ENCODE measurements at regions not wholly inside any gene's neighbourhood (a gene's known extent, or its start where the extent isn't known, plus 50 kb on each side); places are given as distances from the start of the nearest gene placed in this dataset.

DNA sequence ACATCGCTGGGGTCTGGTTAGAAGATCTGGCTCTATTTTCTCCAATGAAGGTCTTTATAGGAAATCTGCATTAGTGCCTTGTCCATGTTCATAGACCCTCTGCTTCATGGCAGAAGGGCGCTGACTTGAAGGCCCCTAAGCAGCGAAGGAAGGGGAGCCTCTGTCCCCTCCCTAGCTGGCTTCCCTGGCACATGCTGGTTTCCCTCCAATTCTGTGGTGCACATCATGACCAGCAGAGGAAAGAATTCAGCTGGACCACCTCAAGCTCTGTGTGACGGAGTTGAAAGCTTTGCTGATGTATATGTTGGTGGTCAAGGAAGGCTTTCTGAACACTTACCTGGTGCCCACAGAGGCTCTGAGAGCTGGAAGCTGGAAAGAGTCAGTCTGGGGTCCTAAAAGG is 129.7 kb upstream of the MYLIP start:
- no peak for DNase-seq (ENCODE audit: low read depth)
- no peak overlapping the region for H3K4me3 ChIP-seq (ENCODE audit: low read depth, low read length)
- TF ChIP-seq, protein P1, sequence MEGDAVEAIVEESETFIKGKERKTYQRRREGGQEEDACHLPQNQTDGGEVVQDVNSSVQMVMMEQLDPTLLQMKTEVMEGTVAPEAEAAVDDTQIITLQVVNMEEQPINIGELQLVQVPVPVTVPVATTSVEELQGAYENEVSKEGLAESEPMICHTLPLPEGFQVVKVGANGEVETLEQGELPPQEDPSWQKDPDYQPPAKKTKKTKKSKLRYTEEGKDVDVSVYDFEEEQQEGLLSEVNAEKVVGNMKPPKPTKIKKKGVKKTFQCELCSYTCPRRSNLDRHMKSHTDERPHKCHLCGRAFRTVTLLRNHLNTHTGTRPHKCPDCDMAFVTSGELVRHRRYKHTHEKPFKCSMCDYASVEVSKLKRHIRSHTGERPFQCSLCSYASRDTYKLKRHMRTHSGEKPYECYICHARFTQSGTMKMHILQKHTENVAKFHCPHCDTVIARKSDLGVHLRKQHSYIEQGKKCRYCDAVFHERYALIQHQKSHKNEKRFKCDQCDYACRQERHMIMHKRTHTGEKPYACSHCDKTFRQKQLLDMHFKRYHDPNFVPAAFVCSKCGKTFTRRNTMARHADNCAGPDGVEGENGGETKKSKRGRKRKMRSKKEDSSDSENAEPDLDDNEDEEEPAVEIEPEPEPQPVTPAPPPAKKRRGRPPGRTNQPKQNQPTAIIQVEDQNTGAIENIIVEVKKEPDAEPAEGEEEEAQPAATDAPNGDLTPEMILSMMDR (IDR thresholded peaks at IDR 0.05; ENCODE audit: control insufficient read depth, extremely low read depth, insufficient read depth): no peak

DNA sequence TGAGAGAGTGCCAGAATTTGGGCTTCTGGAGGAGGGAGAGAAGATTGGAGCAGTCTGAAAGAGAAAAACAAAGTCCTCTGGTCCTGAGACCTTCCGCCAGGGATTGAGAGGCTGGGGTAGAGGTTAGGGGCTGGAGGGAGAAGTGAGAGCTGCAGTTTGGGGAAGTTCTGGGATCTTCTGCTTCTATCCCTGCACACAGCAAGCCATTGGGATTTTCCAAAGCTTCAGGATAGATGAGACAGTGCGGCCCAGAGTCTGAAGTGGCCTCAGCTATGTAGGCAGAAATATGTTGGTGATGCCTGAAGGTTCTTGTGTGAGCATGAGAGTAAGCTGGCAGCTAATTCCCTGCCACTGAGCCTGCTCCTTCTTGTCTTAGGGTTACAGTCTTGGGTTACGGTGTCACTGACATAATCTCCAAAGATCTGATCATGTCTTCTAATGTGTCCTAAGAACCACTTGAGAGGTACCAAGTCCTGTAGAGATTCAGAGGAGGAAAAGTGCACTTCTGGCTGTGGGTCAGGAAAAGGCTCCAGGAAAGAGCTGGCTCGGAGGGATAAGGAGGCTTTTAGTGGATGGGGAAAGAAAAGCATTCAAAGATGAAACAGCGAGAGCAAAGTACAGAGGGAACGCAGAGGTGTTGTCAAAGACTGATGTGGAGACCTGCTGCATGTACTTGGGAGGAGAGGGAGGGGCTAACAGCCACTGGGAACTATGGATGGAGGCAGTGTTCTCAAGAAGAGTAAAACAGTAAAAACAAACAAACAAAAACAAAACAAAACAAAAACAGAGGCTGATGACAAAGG is 131.1 kb upstream of the MYLIP start:
- TF ChIP-seq, protein P1 (IDR thresholded peaks at IDR 0.05; ENCODE audit: control insufficient read depth, extremely low read depth, insufficient read depth): no peak

DNA sequence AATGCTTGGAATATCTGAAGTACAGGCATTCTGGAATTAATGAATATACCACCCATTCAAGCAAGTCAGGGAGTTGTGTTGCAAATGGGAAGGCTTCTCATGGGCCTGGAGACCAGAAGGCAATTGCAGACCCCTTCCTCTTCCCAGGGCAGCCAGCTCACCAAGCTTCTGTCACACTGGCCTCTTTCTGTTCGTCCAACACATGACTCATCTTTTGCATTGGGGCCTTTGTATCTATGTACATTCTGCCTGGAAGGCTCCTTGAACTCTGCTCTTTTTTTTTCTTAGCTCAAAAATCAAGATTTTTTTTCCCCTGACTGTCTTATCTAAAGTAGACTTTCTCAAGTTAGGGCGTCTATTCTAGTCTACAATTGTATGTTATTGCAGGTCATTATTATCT is 132.9 kb upstream of the MYLIP start:
- H3K4me3 ChIP-seq (ENCODE audit: low read depth, low read length): no peak overlapping the region
- no peak for DNase-seq (ENCODE audit: low read depth)
- TF ChIP-seq, protein P1 (IDR thresholded peaks at IDR 0.05; ENCODE audit: control insufficient read depth, extremely low read depth, insufficient read depth): no peak

More for the DNA sequence above, 131.1 kb upstream of the MYLIP start:
- no peak overlapping the region for H3K4me3 ChIP-seq (ENCODE audit: low read depth, low read length)
- DNase-seq (ENCODE audit: low read depth): no peak

DNA sequence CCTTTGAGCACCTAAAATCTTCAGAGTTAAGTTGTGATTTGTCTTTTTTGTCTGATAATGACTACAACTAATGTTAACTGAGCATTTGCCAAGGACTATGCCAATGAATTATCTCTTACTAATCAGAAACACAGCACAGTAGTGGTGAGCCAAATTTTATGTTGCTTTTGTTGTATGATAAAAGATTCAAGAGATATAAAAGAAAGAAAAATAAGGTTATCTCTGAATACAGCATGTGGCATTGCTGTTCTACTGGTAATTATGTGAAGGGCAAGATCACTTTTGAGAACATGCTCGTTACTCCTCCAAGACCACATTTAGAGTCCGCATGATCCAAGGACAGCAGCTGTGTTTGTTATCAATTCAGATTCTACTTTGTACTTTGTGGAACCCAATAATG is 133.4 kb upstream of the MYLIP start:
- TF ChIP-seq, protein P1 (IDR thresholded peaks at IDR 0.05; ENCODE audit: control insufficient read depth, extremely low read depth, insufficient read depth): no peak
- no peak for DNase-seq (ENCODE audit: low read depth)
- no peak overlapping the region for H3K4me3 ChIP-seq (ENCODE audit: low read depth, low read length)

DNA sequence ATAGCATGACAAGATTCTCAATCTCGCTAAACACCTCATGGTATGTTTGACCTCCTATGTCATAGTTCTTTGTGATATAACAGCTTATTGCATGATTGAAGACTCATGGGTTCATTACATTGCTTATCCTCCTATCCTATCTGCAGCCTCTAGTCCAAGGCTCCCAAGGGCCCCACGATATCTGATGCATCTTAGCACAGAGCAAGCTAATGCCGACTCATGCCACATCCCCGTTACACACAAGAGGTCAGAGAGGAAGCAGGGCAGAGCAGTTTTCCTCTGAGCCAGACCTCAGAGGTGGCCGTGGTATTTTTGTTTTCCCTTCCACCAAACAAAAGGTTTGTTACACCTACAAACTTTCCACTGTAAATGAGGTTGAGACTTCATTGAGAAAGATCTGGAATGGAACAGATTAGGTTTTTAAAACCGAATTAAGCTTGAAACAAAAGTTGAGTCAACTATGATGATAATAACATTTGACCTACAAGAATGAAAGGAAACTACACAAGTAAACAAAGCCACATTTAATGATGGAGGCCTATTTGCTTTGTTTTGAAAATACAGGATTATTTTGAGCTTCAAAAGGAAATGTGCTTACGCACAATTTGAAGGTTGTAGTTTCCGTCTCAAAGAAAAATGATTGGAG is 133.9 kb upstream of the MYLIP start:
- no peak for DNase-seq (ENCODE audit: low read depth)
- H3K4me3 ChIP-seq (ENCODE audit: low read depth, low read length): no peak overlapping the region
- TF ChIP-seq, protein P1 (IDR thresholded peaks at IDR 0.05; ENCODE audit: control insufficient read depth, extremely low read depth, insufficient read depth): no peak

DNA sequence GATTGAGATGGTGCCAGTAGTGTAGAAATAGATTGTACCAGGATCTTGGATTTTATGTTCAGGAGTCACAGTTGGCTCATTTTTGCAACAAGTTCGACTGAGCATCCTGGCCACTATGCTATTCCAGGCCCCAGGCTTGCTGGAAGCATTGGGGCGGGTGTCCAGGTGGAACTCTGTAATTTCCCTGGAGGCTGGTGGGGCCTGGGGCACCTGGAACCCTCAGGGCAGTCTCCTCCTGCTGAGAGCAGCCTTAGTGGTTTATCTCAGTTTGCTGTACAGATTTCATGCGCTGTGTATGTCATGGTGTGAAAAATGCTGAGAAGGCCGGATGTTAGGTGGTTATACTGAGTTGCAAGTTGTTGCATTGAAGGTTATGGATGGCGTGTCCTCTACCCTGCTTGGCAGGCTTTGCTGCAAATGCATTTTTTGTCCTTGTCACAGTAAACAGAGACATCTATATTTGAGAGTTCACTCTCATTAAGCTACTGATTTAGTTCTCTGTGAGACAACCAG is 135.1 kb upstream of the MYLIP start:
- TF ChIP-seq, protein P1 (IDR thresholded peaks at IDR 0.05; ENCODE audit: control insufficient read depth, extremely low read depth, insufficient read depth): no peak
- no peak for DNase-seq (ENCODE audit: low read depth)
- H3K4me3 ChIP-seq (ENCODE audit: low read depth, low read length): no peak overlapping the region

All from LNCaP clone FGC (cell line).